ENCODE measurements at regions not wholly inside any gene's neighbourhood (a gene's known extent, or its start where the extent isn't known, plus 50 kb on each side); places are given as distances from the start of the nearest gene placed in this dataset.

DNA sequence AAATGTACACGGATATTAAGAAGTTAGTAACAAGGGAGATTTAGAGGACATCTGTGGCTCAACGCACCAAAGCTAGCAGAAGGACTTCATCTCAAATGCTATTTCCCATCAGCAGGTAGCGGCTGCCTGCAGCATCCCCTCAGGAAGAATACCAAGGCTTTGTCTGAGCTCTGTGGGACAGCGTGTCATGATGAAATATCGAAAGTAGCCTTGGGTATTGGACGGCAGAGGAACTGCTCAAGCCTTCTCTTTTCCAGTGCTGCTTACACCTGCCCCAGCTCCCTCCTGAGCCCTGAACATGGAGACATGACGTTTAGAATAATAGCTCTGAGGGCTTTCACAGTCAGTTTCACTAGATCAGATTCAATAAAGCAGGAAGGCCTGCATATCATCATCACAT, 241.6 kb downstream of the SUCLG1 start:
- no peak for DNase-seq
- intact Hi-C loops (cut with DNase I): no loop called here
- H3K27ac ChIP-seq: no peak overlapping the region

GRCh38 chr2:84214455-84214854, 244.6 kb downstream of the SUCLG1 start:
- Histone ChIP-seq H3K27ac (no peak overlapping the region), H3K4me3 (no peak overlapping the region), H3K36me3 (no peaks in the 10 kb centered on the region), H3K27me3 (ENCODE audit: low read depth) (no peaks in the 10 kb centered on the region), H3K9me3 (no peaks in the 10 kb centered on the region), H3K4me1 (no peaks in the 10 kb centered on the region)
- intact Hi-C loops (cut with DNase I): no loop called here
- TF ChIP-seq CTCF (IDR thresholded peaks at IDR 0.05): no peak
- ATAC-seq (no peak), DNase-seq (no peak)

More for the DNA sequence above, 241.6 kb downstream of the SUCLG1 start:
- Histone ChIP-seq H3K4me3 (no peak overlapping the region), H3K9me3 (no peaks in the 10 kb centered on the region), H3K36me3 (no peaks in the 10 kb centered on the region), H3K27me3 (ENCODE audit: low read depth) (no peaks in the 10 kb centered on the region), H3K4me1 (no peaks in the 10 kb centered on the region)
- TF ChIP-seq CTCF (IDR thresholded peaks at IDR 0.05): no peak
- no peak for ATAC-seq

DNA sequence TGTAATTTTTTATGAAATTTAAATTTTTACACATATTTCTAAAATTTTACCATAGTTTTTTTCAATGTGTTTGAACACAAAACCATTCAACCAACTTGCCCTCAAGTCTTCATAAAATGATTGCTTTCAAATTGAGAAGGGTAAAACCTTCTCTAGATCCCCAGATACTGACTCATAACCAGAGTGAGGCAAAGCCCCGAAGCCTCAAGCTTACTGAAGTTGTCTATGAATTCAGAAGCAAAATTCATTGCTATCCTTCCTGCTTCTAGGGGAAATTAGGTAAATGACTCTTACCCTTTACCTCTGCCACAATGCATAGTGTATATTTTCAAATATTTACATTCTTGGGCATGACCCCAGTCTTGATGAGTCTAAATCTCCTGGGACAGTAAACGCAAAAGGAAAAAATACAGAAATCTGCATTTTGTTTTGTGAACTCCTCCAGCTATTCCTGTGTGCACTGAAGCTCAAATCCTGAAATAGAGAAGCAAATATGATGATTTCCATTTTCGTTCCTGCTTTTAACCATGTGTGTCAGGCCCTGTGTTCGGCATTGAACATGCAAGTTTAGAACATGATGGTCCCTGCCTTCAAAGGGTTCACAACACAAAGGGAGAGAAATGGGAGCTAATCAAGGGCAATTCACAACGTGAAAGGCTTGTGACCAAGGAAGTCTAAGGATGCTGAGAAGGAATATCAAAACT, 246.3 kb downstream of the SUCLG1 start:
- no peak overlapping the region for H3K4me3 ChIP-seq
- intact Hi-C loops (cut with DNase I): no loop called here
- DNase-seq (no peak), ATAC-seq (no peak)
- no peak for TF ChIP-seq CTCF (IDR thresholded peaks at IDR 0.05)
- H3K4me1 ChIP-seq: no peaks in the 10 kb centered on the region
- no peak overlapping the region for H3K27ac ChIP-seq
- no peaks in the 10 kb centered on the region for H3K9me3 ChIP-seq
- no peaks in the 10 kb centered on the region for H3K36me3 ChIP-seq
- H3K27me3 ChIP-seq (ENCODE audit: low read depth): no peaks in the 10 kb centered on the region

DNA sequence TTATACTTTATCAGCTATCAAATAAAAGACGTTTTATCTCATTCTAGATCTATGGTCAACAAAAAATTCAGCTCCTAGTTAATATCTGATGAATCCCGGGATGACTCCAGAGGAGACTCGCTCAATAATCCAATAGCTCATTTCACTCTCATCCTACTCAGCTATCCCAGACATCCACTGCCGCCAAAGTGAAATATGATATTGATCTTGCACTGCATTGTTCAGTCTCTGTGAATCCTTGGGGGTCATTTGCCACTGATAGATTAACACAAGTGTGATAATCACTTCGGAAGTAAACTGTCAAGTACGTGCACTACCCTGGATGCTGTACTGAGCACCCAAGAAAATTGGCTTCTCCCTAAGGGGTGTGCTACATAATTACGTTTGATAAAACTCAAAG, 249.1 kb downstream of the SUCLG1 start:
- intact Hi-C loops (cut with DNase I): no loop called here

GRCh38 chr2:84204995-84205394, 254.1 kb downstream of the SUCLG1 start:
- no peak for TF ChIP-seq CTCF (IDR thresholded peaks at IDR 0.05)
- H3K27me3 ChIP-seq (ENCODE audit: low read depth): no peaks in the 10 kb centered on the region
- no peaks in the 10 kb centered on the region for H3K36me3 ChIP-seq
- no peaks in the 10 kb centered on the region for H3K9me3 ChIP-seq
- H3K27ac ChIP-seq: no peak overlapping the region
- intact Hi-C loops (cut with DNase I): no loop called here
- ATAC-seq (no peak), DNase-seq (no peak)
- no peak overlapping the region for H3K4me3 ChIP-seq
- no peaks in the 10 kb centered on the region for H3K4me1 ChIP-seq

More for the DNA sequence above, 249.1 kb downstream of the SUCLG1 start:
- no peaks in the 10 kb centered on the region for H3K27me3 ChIP-seq (ENCODE audit: low read depth)
- no peaks in the 10 kb centered on the region for H3K36me3 ChIP-seq
- H3K4me1 ChIP-seq: no peaks in the 10 kb centered on the region
- no peak overlapping the region for H3K27ac ChIP-seq
- no peaks in the 10 kb centered on the region for H3K9me3 ChIP-seq
- no peak overlapping the region for H3K4me3 ChIP-seq
- TF ChIP-seq CTCF (IDR thresholded peaks at IDR 0.05): no peak
- no peak for DNase-seq
- ATAC-seq: no peak
